ENCODE measurements at regions not wholly inside any gene's neighbourhood (a gene's known extent, or its start where the extent isn't known, plus 50 kb on each side); places are given as distances from the start of the nearest gene placed in this dataset.

GRCh38 chr2:78896536-78896935 is 129.0 kb upstream of the REG3G start:
- no peak for TF ChIP-seq CTCF (IDR thresholded peaks at IDR 0.05)
- no peak for TF ChIP-seq POLR2A (IDR thresholded peaks at IDR 0.05)
